ENCODE measurements at regions not wholly inside any gene's neighbourhood (a gene's known extent, or its start where the extent isn't known, plus 50 kb on each side); places are given as distances from the start of the nearest gene placed in this dataset.

DNA sequence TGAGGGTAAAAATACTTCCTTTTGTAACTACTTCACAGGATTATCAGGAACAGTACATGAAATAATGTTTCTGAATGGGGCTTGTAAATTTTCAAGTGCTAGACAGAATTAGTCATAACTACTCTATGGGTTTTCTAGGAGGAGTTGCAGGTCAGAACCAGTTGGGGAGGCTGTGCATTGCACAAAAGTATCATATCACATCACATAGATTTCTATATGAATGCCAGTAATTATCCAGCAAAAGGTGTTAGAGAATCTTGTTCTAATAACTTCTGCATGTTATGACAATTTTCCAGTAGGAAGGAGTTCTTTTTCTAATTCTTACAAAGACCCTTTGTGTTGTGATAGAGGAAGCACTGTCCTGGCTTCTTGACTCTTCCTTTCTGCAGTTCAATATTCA, 551.6 kb downstream of the COL12A1 start:
- no peaks in the 10 kb centered on the region for H3K36me3 Mint-ChIP-seq (ENCODE audit: insufficient read depth)
- H3K27ac Mint-ChIP-seq: no peak overlapping the region
- no peak overlapping the region for H3K4me3 Mint-ChIP-seq (ENCODE audit: low read depth)
- no peaks in the 10 kb centered on the region for H3K27me3 Mint-ChIP-seq
- no peak for DNase-seq (ENCODE audit: low spot score, unreplicated experiment)
- H3K9me3 Mint-ChIP-seq (ENCODE audit: low read depth): peaks cover 7% of the 10 kb centered on the region
- TF ChIP-seq, protein P1, sequence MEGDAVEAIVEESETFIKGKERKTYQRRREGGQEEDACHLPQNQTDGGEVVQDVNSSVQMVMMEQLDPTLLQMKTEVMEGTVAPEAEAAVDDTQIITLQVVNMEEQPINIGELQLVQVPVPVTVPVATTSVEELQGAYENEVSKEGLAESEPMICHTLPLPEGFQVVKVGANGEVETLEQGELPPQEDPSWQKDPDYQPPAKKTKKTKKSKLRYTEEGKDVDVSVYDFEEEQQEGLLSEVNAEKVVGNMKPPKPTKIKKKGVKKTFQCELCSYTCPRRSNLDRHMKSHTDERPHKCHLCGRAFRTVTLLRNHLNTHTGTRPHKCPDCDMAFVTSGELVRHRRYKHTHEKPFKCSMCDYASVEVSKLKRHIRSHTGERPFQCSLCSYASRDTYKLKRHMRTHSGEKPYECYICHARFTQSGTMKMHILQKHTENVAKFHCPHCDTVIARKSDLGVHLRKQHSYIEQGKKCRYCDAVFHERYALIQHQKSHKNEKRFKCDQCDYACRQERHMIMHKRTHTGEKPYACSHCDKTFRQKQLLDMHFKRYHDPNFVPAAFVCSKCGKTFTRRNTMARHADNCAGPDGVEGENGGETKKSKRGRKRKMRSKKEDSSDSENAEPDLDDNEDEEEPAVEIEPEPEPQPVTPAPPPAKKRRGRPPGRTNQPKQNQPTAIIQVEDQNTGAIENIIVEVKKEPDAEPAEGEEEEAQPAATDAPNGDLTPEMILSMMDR (IDR thresholded peaks at IDR 0.05; ENCODE audit: unreplicated experiment): no peak
- peaks cover 7% of the 10 kb centered on the region for H3K4me1 Mint-ChIP-seq (ENCODE audit: low read depth)

DNA sequence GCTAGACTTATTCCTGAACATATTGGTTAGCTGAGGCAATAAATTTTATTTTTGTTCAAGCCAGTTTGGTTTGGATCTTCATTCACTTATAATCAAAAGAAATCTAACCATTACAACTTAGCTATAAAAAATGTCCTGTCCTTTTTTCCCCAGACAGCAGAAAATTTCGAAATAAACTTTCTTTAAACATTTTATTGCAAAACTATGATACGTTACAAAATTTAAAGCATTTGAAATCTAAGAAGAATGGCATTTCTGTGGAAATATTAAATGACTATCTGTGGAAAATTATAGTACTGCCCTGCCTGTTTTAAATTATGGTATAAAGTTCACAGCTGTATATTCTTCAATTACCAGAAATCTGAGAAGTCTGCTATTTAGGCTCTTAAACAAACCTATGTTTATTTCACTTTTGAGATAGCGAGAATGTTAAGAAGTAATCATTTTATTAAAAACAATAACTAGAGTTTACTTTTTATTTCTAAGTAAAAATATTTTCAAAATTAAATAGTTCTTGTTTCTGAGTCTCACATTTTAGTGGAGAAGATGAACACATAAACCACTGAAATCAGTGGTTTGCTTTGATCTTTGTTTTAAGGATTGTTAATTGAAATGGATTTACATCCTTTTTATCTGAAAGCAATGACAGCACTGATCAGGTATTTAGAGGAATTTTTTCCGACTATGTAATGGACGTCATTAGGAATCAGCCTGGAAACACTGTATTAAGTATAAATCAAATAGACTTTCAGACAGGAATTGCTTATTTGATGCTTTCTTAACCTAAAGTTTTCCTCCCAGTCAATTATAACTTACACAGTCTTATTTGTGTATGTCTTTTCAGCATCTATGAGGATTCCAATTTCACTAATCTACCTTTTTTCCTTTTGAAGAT, 553.7 kb downstream of the COL12A1 start:
- Mint-ChIP-seq H3K27ac (no peak overlapping the region), H3K27me3 (no peaks in the 10 kb centered on the region), H3K9me3 (ENCODE audit: low read depth) (peaks cover 5% of the 10 kb centered on the region), H3K36me3 (ENCODE audit: insufficient read depth) (no peaks in the 10 kb centered on the region), H3K4me3 (ENCODE audit: low read depth) (no peak overlapping the region), H3K4me1 (ENCODE audit: low read depth) (peaks cover 7% of the 10 kb centered on the region)
- TF ChIP-seq, protein P1 (IDR thresholded peaks at IDR 0.05; ENCODE audit: unreplicated experiment): no peak
- no peak for DNase-seq (ENCODE audit: low spot score, unreplicated experiment)

DNA sequence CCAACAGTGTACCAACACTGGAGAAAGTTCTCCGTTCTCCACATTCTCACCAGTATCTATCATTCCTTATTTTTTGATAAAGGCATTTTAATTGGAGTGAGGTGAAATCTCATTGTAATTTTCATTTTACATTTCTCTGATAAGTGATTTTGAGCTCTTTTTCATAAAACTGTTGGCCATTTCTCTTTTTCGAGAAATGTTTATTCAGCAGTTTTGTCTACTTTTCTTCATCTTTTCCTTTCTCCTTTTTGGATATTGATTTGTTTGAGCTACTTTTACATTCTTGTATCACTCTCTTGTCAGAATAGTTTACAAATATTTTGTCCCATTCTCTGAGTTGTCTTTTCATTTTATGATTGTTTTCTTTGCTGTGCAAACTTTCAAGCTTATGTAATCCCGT, 555.2 kb downstream of the COL12A1 start:
- Mint-ChIP-seq H3K27ac (no peak overlapping the region), H3K36me3 (ENCODE audit: insufficient read depth) (no peaks in the 10 kb centered on the region), H3K4me3 (ENCODE audit: low read depth) (no peak overlapping the region), H3K9me3 (ENCODE audit: low read depth) (peaks cover 5% of the 10 kb centered on the region), H3K27me3 (no peaks in the 10 kb centered on the region), H3K4me1 (ENCODE audit: low read depth) (peaks cover 7% of the 10 kb centered on the region)
- TF ChIP-seq, protein P1 (IDR thresholded peaks at IDR 0.05; ENCODE audit: unreplicated experiment): no peak
- DNase-seq (ENCODE audit: low spot score, unreplicated experiment): no peak

DNA sequence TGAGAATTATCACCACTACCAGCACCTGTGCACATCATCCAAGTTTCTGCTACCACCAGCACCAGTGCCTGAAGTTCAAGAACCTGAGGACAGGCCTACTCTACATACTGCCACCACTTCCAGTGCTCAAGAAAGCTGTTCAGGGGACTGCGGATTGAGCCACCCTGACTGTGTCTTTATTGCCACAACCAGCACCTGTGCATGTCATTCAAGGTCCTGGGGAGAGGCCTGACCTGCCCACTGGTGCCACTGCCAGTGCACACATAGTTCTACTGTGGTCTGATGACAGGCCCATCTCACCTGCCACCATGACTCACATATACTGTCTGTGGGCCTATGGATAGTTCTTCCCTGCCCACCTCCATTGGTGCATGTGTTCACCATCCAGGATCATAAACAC, 559.4 kb downstream of the COL12A1 start:
- Mint-ChIP-seq H3K4me1 (ENCODE audit: low read depth) (peaks cover 9% of the 10 kb centered on the region), H3K27ac (no peak overlapping the region), H3K27me3 (no peaks in the 10 kb centered on the region), H3K9me3 (ENCODE audit: low read depth) (peaks cover 5% of the 10 kb centered on the region), H3K36me3 (ENCODE audit: insufficient read depth) (no peaks in the 10 kb centered on the region), H3K4me3 (ENCODE audit: low read depth) (no peak overlapping the region)
- DNase-seq (ENCODE audit: low spot score, unreplicated experiment): no peak
- TF ChIP-seq, protein P1 (IDR thresholded peaks at IDR 0.05; ENCODE audit: unreplicated experiment): no peak

DNA sequence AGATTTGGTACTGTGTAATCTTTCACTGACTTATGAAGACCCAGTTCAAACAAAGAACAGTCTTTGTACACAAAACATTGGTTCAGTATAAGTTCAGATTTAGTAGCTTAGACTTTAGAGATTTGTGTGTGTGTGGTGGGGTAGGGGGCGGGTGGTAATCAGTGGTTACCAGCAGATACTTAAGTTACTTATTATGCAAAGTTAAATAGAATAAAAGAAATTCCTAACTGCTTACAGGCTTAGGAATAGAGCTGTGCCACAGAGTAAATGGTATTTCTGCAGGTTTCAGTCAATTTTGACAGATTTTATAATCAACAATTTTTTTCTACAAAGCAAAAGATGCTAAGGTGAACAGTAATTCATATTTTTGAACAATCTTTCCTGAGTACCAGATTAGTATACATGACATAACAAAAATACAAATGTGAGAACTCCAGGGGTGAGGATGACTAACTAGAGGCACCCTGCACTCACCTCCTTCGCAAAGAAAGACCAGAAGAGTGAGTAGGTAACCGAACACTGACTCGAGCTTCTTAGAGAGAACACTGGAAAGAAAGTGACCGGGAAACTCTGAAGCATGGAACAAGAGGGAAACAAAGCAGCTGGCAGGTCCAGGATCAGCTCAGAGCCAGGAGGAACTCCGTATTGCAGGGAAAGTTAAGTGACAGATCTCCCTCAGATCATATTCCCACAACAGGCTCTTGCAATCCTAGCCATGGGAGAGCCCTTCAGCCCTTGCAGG, 560.6 kb downstream of the COL12A1 start:
- H3K27ac Mint-ChIP-seq: peak overlapping the region; percentile 8
- H3K4me1 Mint-ChIP-seq (ENCODE audit: low read depth): peaks cover 9% of the 10 kb centered on the region
- no peak for DNase-seq (ENCODE audit: low spot score, unreplicated experiment)
- peaks cover 4% of the 10 kb centered on the region for H3K9me3 Mint-ChIP-seq (ENCODE audit: low read depth)
- TF ChIP-seq, protein P1 (IDR thresholded peaks at IDR 0.05; ENCODE audit: unreplicated experiment): no peak
- no peaks in the 10 kb centered on the region for H3K27me3 Mint-ChIP-seq
- no peaks in the 10 kb centered on the region for H3K36me3 Mint-ChIP-seq (ENCODE audit: insufficient read depth)
- H3K4me3 Mint-ChIP-seq (ENCODE audit: low read depth): no peak overlapping the region
